GM18868 (cell line): ENCODE measurements at regions not wholly inside any gene's neighbourhood (a gene's known extent, or its start where the extent isn't known, plus 50 kb on each side); places are given as distances from the start of the nearest gene placed in this dataset.

Experiments
- ATAC-seq: cut with Tn5 transposase; IDR thresholded peaks from one replicate; pipeline ENCODE4 v1.9.1; 2021; ENCODE audit warnings: mild to moderate bottlenecking, moderate library complexity; ENCODE audit not compliant: unreplicated experiment

DNA sequence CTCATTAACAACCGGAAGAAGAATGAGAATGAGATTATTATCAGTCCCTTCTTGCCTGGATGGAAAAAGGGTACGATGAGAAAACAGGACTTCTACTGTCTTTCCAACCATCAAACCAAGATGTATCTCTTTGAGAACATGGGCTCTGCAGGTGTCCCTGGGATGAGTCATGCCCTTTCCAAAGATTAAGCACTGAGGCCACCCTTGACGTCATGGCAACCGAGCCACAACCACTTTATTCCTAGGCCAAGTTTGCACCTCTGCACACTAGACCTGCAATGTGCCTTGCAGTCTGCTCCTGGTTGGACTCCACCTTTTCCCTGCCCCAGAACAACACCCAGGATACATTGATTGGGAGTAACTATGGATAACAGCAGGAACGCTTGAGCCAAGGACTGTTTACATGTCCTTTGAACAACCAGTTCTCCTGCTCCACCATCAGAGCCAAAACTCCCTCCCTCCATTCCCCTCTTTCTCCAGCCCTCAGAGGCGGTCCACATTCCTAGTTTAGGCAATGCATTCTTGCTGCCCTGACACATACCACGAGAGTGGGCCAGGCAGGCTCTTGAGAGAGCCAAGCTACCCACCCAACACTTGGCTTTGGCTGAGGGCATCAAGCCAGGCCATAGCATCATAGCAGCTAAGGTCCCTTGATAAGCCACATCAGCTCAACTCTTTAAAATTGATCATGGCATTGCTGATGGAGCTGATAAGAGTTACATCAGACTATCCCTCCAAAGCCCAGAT lies 310.7 kb downstream of the TNS1 start:
- no peak for ATAC-seq

DNA sequence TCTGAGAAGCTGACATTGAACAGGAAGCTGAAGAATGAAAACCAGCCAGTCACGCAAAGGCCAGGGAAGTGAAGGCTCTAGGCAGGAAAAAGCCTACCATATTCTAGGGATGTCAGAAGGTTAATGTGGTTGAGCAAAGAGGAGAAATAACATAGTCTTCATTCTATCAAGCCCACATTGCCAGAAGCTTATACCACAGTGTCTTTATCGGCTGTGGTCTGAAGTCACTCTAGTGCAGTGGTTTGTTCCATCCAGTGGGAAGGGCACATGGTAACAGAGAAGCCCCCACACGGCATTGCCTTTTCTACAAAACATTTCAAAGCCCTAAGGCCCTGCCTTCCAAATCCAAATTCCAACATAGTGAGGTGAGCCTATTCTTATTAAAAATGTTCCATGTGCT lies 311.3 kb downstream of the TNS1 start:
- no peak for ATAC-seq

DNA sequence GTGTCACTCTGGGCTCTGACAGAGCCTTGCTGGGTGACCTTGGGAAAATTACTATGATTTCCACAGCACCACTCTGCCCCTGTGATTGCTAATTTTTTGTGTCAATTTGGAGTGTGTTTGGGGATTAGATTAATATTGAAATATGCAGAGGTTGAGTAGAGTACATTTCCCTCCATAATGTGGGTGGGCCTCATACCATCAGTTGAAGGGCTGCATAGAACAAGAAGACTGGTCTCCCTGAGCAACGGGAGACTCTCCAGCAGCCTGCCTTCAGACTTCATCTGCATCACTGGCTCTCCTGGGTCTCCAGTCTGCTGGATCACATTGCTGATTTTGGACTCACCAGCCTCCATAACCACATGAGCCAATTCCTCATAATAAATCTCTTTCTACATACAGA lies 313.7 kb downstream of the TNS1 start:
- ATAC-seq, result no peak

DNA sequence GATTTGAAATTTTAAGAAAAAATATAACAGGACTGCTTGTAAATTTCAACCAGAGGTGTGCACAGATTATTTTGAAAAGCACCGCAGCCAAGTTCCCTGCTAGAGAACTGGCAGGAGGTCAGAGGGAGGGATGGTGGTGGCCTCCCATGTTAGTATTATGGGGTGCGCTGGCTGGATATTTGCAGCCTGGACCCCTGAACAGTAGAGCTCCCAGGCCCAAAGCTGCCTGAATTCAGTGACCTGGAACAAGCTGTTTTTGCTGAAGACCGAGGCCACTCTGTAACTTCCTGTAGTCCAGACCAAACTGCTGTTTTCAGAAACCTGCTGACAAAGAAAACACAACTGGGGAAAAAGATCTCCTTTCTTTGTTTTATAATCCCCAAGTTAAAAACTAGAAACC lies 314.3 kb downstream of the TNS1 start:
- no peak for ATAC-seq

DNA sequence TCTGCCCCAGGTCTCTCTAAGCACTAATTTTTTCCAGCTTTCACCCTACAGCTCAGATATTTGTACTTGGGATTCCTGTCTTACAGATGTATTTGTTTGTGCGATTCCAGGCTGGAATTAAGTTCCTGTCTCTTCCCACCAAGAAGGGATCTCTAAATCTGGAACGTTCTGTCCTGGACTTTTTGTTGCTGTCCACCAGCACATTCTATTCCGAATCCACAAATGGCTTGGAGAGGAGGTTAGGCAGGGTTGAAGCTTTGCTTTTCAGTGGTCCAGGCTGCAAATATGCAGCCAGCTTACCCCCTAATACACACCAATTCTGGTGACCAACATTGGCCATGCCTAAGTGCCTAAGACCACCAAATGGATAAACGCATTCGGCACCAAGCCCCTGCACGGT lies 315.0 kb downstream of the TNS1 start:
- ATAC-seq, result no peak

DNA sequence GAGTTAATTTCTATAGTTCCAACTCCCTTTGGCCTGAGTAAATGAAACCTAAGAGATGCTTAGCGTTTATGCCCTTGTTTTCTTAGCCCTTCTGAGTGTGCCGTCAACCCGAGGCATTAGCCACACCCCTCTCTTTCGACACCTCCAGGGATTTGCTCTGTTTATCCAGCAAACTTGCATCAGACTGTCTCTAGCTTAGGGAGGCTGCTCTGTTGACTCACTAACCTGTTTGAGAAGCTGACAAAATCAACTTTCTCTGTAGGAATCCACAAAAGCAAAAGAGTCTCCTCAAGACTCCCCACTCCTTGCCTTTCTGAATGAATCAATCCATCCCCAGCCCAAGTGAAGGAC lies 317.6 kb downstream of the TNS1 start:
- no peak for ATAC-seq

DNA sequence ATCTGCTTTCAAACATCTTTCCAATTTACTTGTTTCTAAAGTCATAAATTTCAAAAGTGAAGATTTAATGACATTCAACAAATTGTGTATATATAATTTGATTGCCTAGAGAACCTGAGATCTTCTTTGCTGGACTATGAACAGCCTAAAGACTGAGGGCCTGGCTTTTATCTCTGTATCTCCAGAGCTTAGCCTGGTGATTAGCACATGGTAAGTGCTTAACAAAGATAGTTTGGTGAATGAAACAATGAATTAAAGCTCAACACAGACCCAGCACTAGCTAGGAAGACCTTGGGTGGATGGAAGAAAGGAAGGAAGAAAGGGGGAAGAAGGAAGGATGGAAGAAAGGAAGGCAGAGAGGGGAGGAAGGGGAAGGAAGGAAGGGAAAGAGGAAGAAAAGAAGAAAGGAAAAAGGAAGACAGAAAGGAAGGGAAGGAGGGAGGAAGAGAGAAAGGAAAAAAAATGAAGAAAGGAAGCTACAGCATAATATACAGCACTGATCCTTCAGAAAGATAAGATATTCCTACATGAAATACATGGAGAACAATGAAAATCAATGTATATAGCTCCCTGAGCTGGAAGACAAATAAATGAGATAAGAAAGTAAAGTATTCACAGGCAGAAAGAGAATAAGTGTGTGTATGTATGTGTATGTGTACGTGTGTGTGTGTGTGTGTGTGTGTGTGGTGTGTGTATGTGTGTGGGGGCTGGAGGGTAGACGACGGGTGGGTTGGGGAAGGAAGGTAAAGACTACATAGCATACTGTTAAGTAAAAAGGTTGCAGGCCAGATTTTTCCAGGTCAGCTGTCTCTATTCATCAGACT lies 318.2 kb downstream of the TNS1 start:
- ATAC-seq, result no peak

DNA sequence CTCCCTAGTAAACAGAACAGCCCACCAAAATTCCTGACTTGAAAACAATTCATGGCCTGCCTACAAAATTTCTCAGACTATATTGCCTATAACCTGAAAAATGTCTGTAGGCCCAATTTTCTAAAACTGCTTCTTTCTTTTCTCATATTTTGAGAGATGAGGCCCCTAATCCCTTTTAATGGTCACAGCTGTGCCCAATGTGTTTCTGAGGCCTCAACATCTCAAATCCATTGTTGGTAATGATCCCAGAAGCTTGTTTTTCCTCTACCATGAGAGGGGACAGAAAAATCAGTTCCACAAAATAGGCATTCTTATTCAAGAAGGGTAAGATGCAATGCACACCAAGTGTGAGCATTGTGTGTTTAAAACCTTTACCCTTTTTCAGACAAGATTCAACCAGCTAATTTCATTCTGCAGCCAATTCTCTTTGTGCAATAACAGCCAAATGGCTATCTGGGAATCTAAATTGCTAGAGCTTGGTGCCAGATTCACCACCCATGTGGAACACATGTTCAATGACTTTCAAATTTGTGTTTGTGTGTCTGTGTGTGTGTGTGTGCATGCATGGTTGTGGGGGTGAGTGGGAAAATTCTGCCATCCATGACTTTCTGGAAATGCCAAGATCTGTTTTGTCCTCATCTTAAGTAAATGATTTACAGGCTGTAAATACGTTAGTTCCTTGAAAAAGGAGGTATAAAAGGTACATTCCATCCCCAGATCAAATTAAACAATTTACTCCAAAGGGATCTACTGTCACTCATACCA lies 319.5 kb downstream of the TNS1 start:
- no peak for ATAC-seq

DNA sequence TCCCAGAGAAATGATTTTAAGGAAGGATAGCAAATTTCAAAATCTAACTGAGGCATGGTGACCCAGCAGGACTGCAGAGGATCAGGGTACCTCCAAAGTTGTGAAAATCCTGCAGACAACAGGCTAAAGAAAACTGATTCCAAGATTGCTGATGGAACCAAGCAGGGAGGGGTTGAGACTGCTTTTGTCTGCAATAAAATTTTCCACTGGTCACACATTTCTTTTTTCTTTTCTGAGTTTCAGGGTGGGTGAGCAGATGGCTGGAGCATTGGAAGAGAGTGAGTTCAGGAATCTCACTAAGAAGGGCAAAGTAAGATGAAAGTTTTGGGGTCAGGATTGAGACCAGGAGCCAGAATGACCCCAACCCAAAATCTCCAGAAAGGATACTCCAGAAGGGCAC lies 321.0 kb downstream of the TNS1 start:
- ATAC-seq, result no peak

DNA sequence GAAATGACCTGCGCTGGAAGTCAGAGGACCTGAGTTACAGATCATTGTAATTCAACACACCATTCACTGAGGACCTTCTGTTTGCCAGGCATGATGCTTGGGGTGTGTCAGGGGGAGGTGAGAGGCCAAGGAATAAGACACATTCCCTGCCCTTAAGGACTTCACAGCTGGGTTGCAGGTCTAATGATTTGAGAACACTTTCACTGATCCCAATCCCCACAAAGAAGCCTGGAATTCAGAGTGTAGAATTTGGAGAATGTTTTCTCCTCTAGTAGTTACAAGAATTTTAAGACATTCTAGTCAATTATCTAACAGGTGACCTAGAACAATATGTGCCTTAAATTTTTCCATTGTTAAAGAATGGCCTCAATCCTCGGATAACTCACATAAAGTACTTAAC lies 322.4 kb downstream of the TNS1 start:
- ATAC-seq, result no peak

DNA sequence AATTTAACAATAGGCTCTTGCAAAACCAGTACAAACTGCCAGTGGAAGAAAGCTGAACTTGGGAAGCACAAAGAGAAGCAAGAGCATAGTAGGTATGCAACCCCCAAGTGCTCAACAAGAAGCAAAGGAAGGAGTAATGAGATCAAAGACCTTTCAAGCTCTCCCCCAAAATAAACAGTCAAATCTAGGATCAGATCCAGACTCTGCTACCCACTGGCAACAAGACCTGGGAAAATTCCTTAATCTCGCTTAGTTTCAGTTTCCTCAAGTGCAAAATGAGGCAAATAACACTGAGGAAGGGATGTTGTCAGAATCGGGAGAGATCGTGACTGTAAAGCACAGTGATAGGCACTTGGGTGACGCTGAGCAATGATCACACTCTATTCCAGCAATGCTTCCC lies 329.2 kb downstream of the TNS1 start:
- no peak for ATAC-seq

DNA sequence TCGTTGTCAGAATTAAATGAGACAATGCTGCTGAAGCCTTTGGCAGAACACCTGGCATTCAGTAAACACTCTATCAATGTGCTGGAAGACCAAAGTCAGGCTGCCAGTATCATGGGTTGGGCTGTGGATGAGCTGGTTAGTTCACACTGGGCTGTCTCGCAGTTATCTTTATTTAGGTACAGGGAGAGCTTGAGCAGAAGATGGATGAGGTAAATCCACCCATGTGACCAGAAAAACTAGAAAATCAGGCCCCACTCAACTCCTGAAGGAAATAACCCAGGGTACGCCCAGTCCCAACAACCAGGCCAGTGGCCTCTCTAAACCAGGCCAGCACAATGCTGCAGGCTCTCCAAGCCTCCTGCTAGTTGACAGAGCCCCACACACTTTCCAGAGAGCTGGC lies 330.3 kb downstream of the TNS1 start:
- ATAC-seq, result no peak

DNA sequence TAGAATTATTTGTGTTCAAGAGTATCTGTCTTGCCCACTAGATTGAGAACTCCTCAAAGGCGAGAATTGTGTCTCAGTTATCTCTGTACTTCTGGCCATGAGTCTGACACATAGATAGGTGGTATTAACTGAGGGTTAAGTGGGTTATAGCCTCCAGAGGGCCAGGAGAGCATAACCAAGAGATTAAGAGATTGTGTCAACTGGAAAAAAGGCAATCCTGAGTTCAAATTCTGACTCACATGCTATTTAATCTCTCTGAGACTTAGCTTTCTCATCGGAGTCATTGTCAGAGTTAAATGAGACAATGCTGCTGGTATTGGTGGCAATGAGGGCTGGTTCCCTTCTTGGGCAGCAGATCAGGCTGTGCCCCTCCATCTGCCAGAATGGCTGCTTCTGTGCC lies 330.9 kb downstream of the TNS1 start:
- no peak for ATAC-seq

DNA sequence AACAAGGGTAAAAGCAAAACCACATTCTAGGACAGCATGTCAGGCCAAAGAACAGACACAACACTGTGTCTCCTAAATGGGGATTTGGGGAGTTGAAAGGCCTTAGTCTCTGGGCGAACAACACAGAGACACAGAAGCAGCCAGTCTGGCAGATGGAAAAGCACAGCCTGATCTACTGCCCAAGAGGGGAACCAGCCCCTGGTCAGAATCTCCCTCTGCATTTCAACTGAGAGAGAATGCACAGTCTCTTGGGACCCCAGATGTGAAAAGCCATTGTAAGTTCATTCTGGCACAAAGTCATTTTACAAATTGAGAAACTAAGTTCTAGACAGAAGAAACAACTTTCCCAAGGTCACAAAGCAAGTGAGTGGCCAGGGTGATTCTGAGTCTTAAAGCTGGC lies 331.7 kb downstream of the TNS1 start:
- no peak for ATAC-seq

DNA sequence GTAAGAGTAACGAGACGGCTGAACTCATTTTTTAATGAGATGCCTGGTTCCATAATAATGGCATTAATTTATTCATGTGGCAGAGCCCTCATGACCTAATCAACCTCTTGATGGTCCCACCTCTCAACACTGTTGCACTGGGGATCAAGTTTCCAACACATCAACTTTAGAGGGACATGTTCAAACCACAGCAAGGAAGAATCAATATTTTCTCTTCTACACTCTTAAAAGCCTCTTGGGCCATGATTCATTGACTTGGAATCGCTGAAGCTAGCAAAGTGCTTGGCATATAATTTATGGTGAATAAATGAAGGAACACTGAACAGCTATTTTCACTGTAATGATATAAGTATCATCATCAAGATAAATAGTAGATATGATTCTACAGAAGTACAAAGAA lies 333.0 kb downstream of the TNS1 start:
- no peak for ATAC-seq

DNA sequence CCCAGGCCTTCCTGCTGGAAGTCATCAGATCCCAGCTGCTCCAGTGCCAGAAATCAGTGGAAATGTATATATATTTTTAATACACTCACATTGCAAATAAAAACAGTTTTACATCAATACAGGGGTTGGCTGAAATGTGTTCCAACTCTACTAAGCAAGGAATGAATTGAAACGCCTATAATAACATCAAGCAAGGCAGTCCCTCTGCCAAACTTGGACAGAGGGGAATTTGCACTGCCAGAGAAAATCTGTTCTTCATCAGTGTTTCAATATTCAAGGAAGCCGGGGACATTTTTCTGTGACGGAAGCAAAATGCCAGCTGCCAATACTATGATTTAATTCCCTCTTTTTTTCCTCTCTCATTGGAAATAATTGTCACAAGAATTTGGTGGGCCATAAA lies 335.3 kb downstream of the TNS1 start:
- ATAC-seq, result no peak

DNA sequence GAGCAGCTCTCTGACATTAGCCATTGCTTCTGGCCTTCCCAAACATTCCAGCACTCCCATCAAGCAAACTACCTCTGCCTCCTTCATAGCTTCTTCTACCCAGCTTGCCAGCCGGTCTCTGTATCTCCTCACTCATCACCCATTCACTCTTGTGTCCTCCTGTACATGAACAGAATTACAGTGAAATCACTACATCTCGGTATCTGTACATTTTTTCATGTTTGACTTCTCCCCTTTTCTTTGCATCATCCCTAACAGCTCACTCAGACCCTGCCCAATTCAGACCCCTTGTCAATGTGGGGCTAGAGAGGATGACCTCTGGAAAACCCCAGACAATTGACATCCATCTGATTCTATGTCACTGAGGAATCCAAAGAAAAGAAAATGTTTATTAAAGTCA lies 335.8 kb downstream of the TNS1 start:
- ATAC-seq, result no peak

DNA sequence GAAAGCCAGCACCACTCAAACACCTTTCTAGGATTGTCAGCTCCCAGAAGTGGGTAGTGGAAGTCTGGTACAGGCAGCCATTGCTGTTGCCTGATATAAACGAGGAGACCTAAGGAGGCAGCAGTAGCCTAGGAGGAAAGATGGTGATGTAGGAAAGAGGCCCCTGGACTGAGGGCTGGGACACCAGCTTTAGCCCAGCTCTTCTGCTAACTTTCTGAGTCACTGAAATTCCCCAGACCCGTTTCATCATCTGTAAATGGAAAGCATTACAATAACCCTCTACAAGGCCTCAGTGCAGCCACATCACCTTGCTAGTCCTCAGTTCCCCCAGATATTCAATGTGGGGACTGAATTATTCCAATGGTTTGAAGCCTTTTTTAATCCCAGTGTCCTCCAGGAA lies 336.5 kb downstream of the TNS1 start:
- ATAC-seq, result peak; percentile 79

DNA sequence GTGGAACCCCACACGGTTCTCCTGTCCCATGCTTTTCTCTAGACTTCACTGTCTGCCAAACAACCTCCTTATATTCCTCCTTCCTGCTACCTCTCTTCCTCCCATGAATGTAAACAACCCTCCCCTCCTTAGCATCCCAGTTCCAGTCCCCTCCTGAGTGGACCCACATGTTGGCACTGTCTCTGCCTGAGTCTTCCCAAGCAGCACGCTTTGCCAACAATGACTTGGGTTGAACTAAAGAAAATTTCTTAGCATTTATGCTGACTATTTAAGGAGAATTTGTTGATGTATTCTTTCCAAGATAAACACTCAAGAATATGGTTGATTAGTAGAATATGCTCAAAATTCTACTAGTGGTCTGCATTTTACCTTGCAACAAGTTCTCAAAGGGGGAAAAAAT lies 338.0 kb downstream of the TNS1 start:
- no peak for ATAC-seq

DNA sequence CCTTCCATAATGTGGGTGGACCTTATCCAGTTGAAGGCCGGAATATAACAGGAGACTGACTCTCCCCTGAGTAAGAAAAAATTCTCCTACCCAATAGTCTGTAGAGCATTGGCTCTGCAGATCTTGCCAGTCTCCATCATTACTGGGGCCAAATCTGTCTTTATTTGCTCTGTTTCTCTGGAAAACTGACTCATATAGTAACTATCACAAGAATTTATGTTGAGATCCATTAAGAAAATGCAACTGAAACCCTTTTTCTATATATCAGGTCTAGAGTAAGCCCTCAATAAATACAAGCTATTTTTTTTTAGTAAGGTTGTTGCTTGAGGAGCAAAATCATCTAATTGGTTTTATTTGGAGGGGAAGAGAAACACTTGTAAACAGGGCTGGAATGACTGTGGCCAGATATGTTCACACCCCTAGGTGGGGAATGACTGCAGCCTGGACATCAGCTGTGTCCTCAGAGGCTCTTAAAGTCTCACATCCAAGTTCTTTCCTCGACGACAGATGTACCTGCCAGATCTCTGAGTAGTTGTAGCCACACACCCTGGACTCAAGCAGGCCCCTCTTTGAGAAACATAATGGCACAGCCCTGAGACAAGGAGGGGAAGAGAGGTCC lies 339.7 kb downstream of the TNS1 start:
- ATAC-seq, result no peak

DNA sequence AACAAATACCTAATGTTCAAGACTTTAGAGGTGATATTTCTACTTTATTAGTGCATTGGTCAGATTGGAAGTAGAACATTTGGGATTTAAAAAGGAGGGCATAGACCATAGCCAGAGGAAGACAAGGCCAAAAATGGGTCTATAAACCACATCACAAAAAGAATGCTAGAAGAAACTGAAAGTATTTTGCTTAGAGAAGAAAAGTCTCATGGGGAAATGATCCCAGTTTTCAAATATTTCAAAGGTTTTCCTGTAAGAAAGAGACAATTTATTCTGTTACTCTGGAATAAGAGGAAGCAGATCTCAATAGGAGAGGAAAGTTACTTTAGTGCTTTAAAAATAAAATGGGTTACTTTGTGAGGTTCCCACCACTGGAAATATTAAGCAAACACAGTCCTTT lies 341.4 kb downstream of the TNS1 start:
- no peak for ATAC-seq

DNA sequence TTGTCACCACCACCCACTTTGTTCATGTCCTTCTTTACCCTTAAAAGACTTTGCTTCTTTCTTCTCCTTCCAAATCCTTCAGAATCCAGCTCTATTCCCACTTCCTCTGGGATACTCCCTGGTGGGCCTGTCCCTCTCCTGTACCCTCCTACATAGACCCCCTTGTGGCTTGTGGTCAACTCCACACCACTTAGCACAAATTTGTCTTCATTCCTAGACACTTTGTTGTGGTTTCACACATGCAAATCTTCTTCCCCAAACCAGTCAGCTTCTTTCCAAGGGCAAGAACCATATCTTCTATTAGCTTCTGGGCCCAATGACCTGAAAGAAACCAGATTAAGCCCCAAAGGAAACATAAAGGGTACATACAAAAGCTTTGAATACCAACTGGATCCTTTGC lies 342.4 kb downstream of the TNS1 start:
- no peak for ATAC-seq
